GM13977 (cell line): ENCODE measurements at regions not wholly inside any gene's neighbourhood (a gene's known extent, or its start where the extent isn't known, plus 50 kb on each side); places are given as distances from the start of the nearest gene placed in this dataset.

Experiments used
- DNase-seq: peaks from one replicate; pipeline ENCODE4 v3.0.0; 2012; ENCODE audit warnings: low spot score
- CTCF ChIP-seq: IDR thresholded peaks from 2 replicates; pipeline ENCODE4 v1.5.1; 2012; ENCODE audit warnings: mild to moderate bottlenecking, control low read depth; ENCODE audit not compliant: insufficient read depth; ENCODE audit errors: extremely low read depth, missing control alignments
- in situ Hi-C: fragments of 300-500 bp; cut with MboI; formaldehyde crosslinking; loops from one replicate; pipeline ENCODE4 v1.12.0; 2022; ENCODE audit warnings: low sequenced_read_pairs, low pct_unique_long_range_greater_than_20kb, mixed read lengths, inconsistent platforms; ENCODE audit not compliant: unreplicated experiment

GRCh38 chr3:106008766-106009165, 140.0 kb upstream of the CBLB start:
- in situ Hi-C loops: no loop called here
- no peak for DNase-seq
- TF ChIP-seq CTCF: no peak

GRCh38 chr3:106010829-106011228, 142.0 kb upstream of the CBLB start:
- in situ Hi-C loops: no loop called here
- DNase-seq: no peak
- no peak for TF ChIP-seq CTCF

GRCh38 chr3:106013971-106014370, 145.2 kb upstream of the CBLB start:
- in situ Hi-C loops: no loop called here
- no peak for DNase-seq
- no peak for TF ChIP-seq CTCF

- DNase-seq: no peak
- no peak for TF ChIP-seq CTCF
- in situ Hi-C loops: no loop called here
These were observed 145.7 kb upstream of the CBLB start for GRCh38 chr3:106014518-106014917.

GRCh38 chr3:106014971-106015370, 146.2 kb upstream of the CBLB start:
- in situ Hi-C loops: no loop called here
- DNase-seq: no peak
- TF ChIP-seq CTCF: no peak

GRCh38 chr3:106018102-106018501, 149.3 kb upstream of the CBLB start:
- in situ Hi-C loops: no loop called here
- TF ChIP-seq CTCF: no peak
- no peak for DNase-seq
